CD1c-positive myeloid dendritic cell (primary cell): ENCODE measurements at regions not wholly inside any gene's neighbourhood (a gene's known extent, or its start where the extent isn't known, plus 50 kb on each side); places are given as distances from the start of the nearest gene placed in this dataset.

Experiments
- DNase-seq: peaks from one replicate; pipeline ENCODE4 v3.0.0-alpha.2; 2016; ENCODE audit errors: extremely low spot score

DNA sequence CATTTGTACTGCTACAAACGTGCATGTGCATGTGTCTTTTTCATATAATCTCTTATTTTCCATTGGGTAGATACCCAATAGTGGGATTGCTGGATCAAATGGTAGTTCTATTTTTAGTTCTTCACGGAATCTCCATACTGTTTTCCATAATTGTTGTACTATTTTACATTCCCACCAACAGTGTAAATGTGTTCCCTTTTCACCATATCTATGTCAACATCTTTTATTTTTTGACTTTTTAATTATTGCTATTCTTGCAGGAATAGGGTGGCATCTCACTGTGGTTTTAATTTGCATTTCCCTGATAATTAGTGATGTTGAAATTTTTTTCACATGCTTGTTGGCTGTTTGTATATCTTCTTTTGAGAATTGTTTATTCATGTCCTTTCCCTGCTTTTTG is 59.3 kb upstream of the PACRGL start:
- no peak for DNase-seq

- peak; percentile 66 for DNase-seq
These were observed 58.3 kb upstream of the PACRGL start for GRCh38 chr4:20641976-20642375.

DNA sequence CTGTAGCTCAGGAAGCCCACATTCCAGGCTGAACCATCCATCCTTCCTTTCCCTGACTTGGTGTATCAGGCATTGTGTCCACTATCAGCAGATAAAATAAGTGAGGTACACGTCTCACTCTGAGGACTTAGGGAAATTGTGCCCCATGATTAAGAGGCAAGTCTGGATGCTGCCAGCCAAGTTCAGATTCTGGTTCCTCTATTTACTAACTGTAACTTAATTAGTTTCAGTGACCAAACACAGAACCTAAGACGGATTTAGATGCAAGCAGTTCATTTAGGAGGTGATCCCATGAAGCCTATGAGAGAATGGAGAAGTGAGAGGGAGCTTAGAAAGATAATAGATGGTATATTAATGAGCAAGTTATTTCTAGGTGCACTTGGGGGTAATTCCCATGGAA is 56.6 kb upstream of the PACRGL start:
- DNase-seq, result peak; percentile 45

DNA sequence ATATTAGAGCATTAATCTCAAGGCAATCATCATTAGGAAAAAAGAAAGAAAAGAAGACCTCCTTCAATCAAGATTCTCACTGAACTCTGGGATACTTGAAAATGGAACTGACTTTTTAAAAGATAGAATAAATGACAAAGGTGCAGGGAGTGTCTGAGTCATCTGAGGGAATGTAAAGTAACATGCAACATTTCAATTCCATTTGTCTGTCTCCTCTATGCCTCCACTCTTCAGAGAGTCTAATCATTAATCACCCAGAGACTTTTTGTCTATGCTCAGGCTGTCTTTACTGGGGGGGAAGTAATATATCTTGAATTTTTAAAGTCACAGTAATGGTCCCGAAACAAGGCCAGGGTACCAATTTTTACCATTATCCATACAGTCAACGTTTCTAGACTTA is 55.0 kb upstream of the PACRGL start:
- no peak for DNase-seq

DNA sequence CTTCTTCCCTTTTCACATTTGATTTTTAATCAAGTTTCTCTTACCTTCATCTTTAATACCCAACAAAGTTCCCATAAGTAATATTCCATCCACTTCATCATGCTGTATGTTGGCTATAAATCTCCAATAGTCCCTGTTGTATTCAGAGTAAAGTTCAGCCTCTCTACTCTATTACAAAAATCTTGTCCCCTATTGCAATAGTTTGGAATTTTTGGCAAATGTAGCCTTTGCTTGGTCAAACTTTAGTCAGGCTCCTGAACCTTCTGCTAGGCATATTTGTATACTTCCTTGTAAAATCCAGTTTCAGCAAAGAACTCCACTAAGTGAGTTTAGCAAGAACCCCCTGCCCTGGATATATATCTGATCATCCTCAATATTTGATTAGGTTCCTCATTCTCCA is 54.0 kb upstream of the PACRGL start:
- DNase-seq, result no peak
